ENCODE measurements at regions not wholly inside any gene's neighbourhood (a gene's known extent, or its start where the extent isn't known, plus 50 kb on each side); places are given as distances from the start of the nearest gene placed in this dataset.
"Not testable (repeated sequence)": the region's sequence is repeated elsewhere in the genome, so short reads cannot be mapped to it uniquely, and the experiment has no call there.

- no peak for DNase-seq (ENCODE audit: low read depth in 4 of 6, low spot score in 6 of 6)
- H3K9me3 ChIP-seq (ENCODE audit: control insufficient read depth, insufficient read depth, low read length): no peaks in the 10 kb centered on the region
- H3K27ac ChIP-seq (ENCODE audit: low read depth, low read length): no peak overlapping the region
- no peak overlapping the region for H3K4me3 ChIP-seq (ENCODE audit: low read depth, low read length)
- peaks cover 6% of the 10 kb centered on the region for H3K4me1 ChIP-seq (ENCODE audit: control insufficient read depth, insufficient read depth, low read length)
- H3K36me3 ChIP-seq (ENCODE audit: control insufficient read depth, insufficient read depth, low read length): no peaks in the 10 kb centered on the region
- no peaks in the 10 kb centered on the region for H3K27me3 ChIP-seq (ENCODE audit: control insufficient read depth, insufficient read depth, low read length)
- 85% methylated on average over 4 of the region's 5 CpGs for WGBS (ENCODE audit: insufficient coverage)
Measured at GRCh38 chr7:68180761-68181160, 1184.1 kb downstream of the TYW1 start.

- Histone ChIP-seq H3K9me3 (ENCODE audit: control insufficient read depth, insufficient read depth, low read length) (no peaks in the 10 kb centered on the region), H3K4me3 (ENCODE audit: low read depth, low read length) (no peak overlapping the region), H3K27me3 (ENCODE audit: control insufficient read depth, insufficient read depth, low read length) (no peaks in the 10 kb centered on the region), H3K4me1 (ENCODE audit: control insufficient read depth, insufficient read depth, low read length) (peaks cover 6% of the 10 kb centered on the region), H3K27ac (ENCODE audit: low read depth, low read length) (no peak overlapping the region), H3K36me3 (ENCODE audit: control insufficient read depth, insufficient read depth, low read length) (no peaks in the 10 kb centered on the region)
- WGBS (ENCODE audit: insufficient coverage): 83% methylated on average over 6 of the region's 6 CpGs
- DNase-seq (ENCODE audit: low read depth in 4 of 6, low spot score in 6 of 6): peak in 2 of 6 donors; percentile 55 to 85
Measured at GRCh38 chr7:68183176-68183575, 1186.5 kb downstream of the TYW1 start.

GRCh38 chr7:68185631-68186456 lies 1189.2 kb downstream of the TYW1 start:
- DNase-seq (ENCODE audit: low read depth in 4 of 6, low spot score in 6 of 6): peak in 3 of 6 donors; percentile 38 to 92 (median 74)
- Histone ChIP-seq H3K9me3 (ENCODE audit: control insufficient read depth, insufficient read depth, low read length) (no peaks in the 10 kb centered on the region), H3K27ac (ENCODE audit: low read depth, low read length) (no peak overlapping the region), H3K27me3 (ENCODE audit: control insufficient read depth, insufficient read depth, low read length) (no peaks in the 10 kb centered on the region), H3K36me3 (ENCODE audit: control insufficient read depth, insufficient read depth, low read length) (no peaks in the 10 kb centered on the region), H3K4me1 (ENCODE audit: control insufficient read depth, insufficient read depth, low read length) (peaks cover 6% of the 10 kb centered on the region), H3K4me3 (ENCODE audit: low read depth, low read length) (no peak overlapping the region)
- WGBS (ENCODE audit: insufficient coverage): 41% methylated on average over 5 of the region's 16 CpGs

- Histone ChIP-seq H3K4me1 (ENCODE audit: control insufficient read depth, insufficient read depth, low read length) (peaks cover 6% of the 10 kb centered on the region), H3K4me3 (ENCODE audit: low read depth, low read length) (no peak overlapping the region), H3K27me3 (ENCODE audit: control insufficient read depth, insufficient read depth, low read length) (no peaks in the 10 kb centered on the region), H3K36me3 (ENCODE audit: control insufficient read depth, insufficient read depth, low read length) (no peaks in the 10 kb centered on the region), H3K27ac (ENCODE audit: low read depth, low read length) (no peak overlapping the region), H3K9me3 (ENCODE audit: control insufficient read depth, insufficient read depth, low read length) (no peaks in the 10 kb centered on the region)
- WGBS (ENCODE audit: insufficient coverage): 71% methylated on average over 4 of the region's 7 CpGs
- DNase-seq (ENCODE audit: low read depth in 4 of 6, low spot score in 6 of 6): peak in 2 of 6 donors; percentile 35 to 62
Measured at GRCh38 chr7:68187532-68187931, 1190.9 kb downstream of the TYW1 start.

- Histone ChIP-seq H3K9me3 (ENCODE audit: control insufficient read depth, insufficient read depth, low read length) (peaks cover 2% of the 10 kb centered on the region), H3K4me3 (ENCODE audit: low read depth, low read length) (no peak overlapping the region), H3K27me3 (ENCODE audit: control insufficient read depth, insufficient read depth, low read length) (no peaks in the 10 kb centered on the region), H3K36me3 (ENCODE audit: control insufficient read depth, insufficient read depth, low read length) (no peaks in the 10 kb centered on the region), H3K4me1 (ENCODE audit: control insufficient read depth, insufficient read depth, low read length) (no peaks in the 10 kb centered on the region), H3K27ac (ENCODE audit: low read depth, low read length) (no peak overlapping the region)
- 90% methylated on average over 2 of the region's 5 CpGs for WGBS (ENCODE audit: insufficient coverage)
- no peak for DNase-seq (ENCODE audit: low read depth in 4 of 6, low spot score in 6 of 6)
Measured at GRCh38 chr7:68192941-68193340, 1196.3 kb downstream of the TYW1 start.

- not testable (repeated sequence) for H3K4me3 ChIP-seq (ENCODE audit: low read depth, low read length); H3K36me3 ChIP-seq (ENCODE audit: control insufficient read depth, insufficient read depth, low read length); H3K9me3 ChIP-seq (ENCODE audit: control insufficient read depth, insufficient read depth, low read length); DNase-seq (ENCODE audit: low read depth in 4 of 6, low spot score in 6 of 6); H3K27me3 ChIP-seq (ENCODE audit: control insufficient read depth, insufficient read depth, low read length); H3K4me1 ChIP-seq (ENCODE audit: control insufficient read depth, insufficient read depth, low read length); H3K27ac ChIP-seq (ENCODE audit: low read depth, low read length)
- WGBS (ENCODE audit: insufficient coverage): no CpG with 5 or more reads among the region's 2 CpGs
Measured at GRCh38 chr7:68195642-68196041, 1199.0 kb downstream of the TYW1 start.

- Histone ChIP-seq H3K4me1 (ENCODE audit: control insufficient read depth, insufficient read depth, low read length) (no peaks in the 10 kb centered on the region), H3K9me3 (ENCODE audit: control insufficient read depth, insufficient read depth, low read length) (no peaks in the 10 kb centered on the region), H3K27me3 (ENCODE audit: control insufficient read depth, insufficient read depth, low read length) (no peaks in the 10 kb centered on the region), H3K27ac (ENCODE audit: low read depth, low read length) (no peak overlapping the region), H3K4me3 (ENCODE audit: low read depth, low read length) (no peak overlapping the region), H3K36me3 (ENCODE audit: control insufficient read depth, insufficient read depth, low read length) (no peaks in the 10 kb centered on the region)
- DNase-seq (ENCODE audit: low read depth in 4 of 6, low spot score in 6 of 6): no peak
- 93% methylated on average over 10 of the region's 12 CpGs for WGBS (ENCODE audit: insufficient coverage)
Measured at GRCh38 chr7:68200051-68200670, 1203.5 kb downstream of the TYW1 start.

- H3K36me3 ChIP-seq (ENCODE audit: control insufficient read depth, insufficient read depth, low read length): no peaks in the 10 kb centered on the region
- H3K27ac ChIP-seq (ENCODE audit: low read depth, low read length): no peak overlapping the region
- H3K27me3 ChIP-seq (ENCODE audit: control insufficient read depth, insufficient read depth, low read length): no peaks in the 10 kb centered on the region
- DNase-seq (ENCODE audit: low read depth in 4 of 6, low spot score in 6 of 6): peak in 1 of 6 donors; percentile 39
- no peaks in the 10 kb centered on the region for H3K4me1 ChIP-seq (ENCODE audit: control insufficient read depth, insufficient read depth, low read length)
- peaks cover 4% of the 10 kb centered on the region for H3K9me3 ChIP-seq (ENCODE audit: control insufficient read depth, insufficient read depth, low read length)
- H3K4me3 ChIP-seq (ENCODE audit: low read depth, low read length): no peak overlapping the region
- WGBS (ENCODE audit: insufficient coverage): 43% methylated on average over 2 of the region's 8 CpGs
Measured at GRCh38 chr7:68203251-68203650, 1206.6 kb downstream of the TYW1 start.

GRCh38 chr7:68205826-68206225 lies 1209.2 kb downstream of the TYW1 start:
- Histone ChIP-seq H3K4me1 (ENCODE audit: control insufficient read depth, insufficient read depth, low read length) (no peaks in the 10 kb centered on the region), H3K4me3 (ENCODE audit: low read depth, low read length) (no peak overlapping the region), H3K27me3 (ENCODE audit: control insufficient read depth, insufficient read depth, low read length) (no peaks in the 10 kb centered on the region), H3K9me3 (ENCODE audit: control insufficient read depth, insufficient read depth, low read length) (peaks cover 4% of the 10 kb centered on the region), H3K36me3 (ENCODE audit: control insufficient read depth, insufficient read depth, low read length) (no peaks in the 10 kb centered on the region), H3K27ac (ENCODE audit: low read depth, low read length) (no peak overlapping the region)
- peak in 1 of 6 donors; percentile 34 for DNase-seq (ENCODE audit: low read depth in 4 of 6, low spot score in 6 of 6)
- 34% methylated on average over 4 of the region's 7 CpGs for WGBS (ENCODE audit: insufficient coverage)

Data from spinal cord (tissue), 9 donors.